HuH-7 (cell line): ENCODE measurements at regions not wholly inside any gene's neighbourhood (a gene's known extent, or its start where the extent isn't known, plus 50 kb on each side); places are given as distances from the start of the nearest gene placed in this dataset.

Experiments used
- DNase-seq: peaks from one replicate; pipeline ENCODE4 v3.0.0; 2011; ENCODE audit warnings: low spot score

DNA sequence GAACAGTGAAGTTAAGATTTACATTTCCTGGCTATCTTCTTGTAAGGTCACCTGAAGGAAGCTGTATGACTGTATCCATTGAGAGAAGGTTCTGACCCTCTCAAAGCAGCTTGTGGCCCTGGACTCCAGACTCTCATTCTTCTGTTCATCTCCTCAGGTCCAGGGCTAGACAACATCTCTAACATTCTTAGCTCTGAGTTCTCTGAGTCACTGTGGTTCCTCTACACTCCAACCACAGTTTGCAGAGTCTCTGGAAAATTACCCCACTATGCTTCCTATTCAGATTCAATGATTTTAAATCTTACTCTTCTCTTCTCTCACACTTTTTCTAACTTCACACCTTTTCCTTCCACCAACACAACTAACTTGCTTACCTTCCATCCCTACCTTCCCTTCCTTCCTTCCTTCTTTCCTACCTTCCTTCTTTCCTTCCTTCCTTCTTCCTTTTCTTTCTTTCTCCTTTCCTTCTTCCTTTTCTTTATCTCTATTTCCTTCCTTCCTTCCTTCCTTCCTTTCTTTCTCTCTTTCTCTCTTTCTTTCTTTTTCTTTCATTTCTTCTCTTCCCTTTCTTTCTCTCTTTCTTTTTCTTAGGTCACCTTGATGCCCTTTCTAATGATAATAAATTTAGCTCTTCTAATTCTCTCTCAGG, 824.3 kb upstream of the ZEB2 start:
- DNase-seq, result no peak

DNA sequence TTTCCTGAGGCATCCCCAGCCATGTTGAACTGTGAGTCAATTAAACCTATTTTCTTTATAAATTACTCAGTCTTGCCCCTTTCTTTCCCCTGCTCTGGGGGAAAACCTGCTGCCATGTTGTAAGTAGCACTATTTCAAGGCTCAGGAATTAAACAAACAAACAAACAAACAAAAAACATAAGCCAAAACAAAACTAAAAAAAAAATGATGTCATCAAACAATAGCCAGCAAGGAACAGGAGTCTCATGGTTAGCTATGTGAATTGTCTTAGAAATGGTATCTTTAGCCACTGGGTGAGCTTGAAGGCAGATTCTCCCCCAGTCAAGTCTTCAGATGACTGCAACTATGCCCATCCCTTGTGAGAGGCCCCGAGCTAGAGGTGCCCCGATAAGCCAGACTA, 823.4 kb upstream of the ZEB2 start:
- DNase-seq, result no peak

DNA sequence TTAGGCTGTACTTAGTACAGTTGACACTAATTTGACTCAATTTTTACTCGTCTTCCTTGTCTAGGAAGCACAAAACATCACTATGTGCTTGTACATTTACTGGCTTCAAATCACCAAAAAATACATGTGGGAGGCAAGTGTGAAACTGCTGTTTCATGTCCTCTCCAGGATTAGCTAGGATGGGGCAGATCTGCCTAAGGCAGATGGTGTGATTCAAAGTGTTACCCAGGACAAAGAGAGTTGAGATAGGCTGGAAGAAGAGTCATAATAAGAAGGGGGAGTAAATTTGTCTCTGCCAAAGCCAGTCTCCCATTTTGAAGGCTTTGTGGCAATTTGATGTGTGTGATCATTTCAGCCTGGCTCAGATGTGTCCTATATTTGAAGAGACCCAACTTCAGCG, 821.6 kb upstream of the ZEB2 start:
- no peak for DNase-seq

DNA sequence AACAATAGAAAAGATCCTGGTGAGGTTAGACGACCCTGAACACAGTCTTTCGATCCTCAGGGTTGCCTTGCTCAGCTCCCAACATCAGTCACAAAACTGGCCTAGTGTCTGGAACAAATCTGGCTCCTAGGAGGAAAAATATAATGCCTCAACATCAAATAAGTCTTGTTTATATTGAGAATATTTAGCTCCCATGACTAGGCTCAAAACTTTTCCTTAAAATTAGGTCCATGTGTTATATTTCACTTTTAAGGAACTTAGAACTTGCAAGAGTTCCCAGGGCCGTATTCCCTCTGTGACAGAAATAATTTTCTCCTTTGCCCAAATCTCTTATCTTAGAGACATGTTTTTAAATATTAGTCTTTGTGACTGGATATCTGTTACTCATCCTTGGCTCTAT, 819.7 kb upstream of the ZEB2 start:
- DNase-seq, result no peak

DNA sequence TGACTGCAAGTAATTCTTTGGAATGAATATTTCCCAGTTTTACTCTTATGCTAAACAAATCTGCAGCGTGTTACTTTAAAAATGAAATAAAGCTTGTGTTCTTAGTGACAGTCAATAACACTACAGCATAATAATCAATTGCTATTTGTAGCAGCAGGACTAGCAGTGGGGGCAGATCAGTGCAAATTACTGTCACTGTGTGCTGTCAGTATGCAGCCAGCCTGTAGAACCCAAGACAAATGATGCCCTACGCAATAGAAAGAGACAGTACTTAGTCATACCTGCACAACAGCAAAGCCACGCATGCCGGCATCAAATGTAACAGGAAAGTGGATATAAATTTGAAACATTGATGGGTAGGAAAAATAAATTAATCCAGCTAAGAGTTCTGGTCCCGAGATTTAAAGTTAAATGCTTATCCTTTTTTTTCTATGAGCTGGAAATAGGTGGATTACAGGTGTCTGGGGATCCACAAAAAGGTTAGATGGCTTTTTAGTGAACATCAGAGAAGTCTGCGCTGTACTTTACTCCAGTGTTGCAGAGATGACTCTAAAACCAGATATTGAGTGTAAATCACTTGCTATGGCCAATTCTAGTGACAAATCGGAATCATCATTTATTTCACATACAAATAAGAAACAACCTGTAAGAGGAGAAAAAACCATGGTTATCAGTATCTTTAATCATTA, 812.4 kb upstream of the ZEB2 start:
- no peak for DNase-seq

DNA sequence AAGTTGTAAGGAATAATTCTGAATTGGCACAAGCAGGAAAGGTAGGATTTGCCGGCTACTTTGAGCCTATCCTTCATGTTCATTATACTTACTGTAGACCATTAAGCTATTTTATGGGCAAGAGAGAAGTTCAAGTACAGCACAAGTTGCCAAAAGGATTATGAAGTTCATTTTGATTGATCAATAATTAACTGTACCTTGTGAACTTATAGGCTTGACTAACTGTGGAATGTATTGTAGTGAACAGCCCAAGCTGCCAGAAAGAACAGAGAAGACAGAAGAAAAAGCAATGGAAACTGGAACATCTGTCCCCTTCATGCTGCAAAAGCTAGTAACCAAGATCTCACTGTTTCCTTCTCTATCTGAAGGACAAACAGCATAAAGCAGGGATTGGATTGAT, 810.1 kb upstream of the ZEB2 start:
- DNase-seq, result no peak

DNA sequence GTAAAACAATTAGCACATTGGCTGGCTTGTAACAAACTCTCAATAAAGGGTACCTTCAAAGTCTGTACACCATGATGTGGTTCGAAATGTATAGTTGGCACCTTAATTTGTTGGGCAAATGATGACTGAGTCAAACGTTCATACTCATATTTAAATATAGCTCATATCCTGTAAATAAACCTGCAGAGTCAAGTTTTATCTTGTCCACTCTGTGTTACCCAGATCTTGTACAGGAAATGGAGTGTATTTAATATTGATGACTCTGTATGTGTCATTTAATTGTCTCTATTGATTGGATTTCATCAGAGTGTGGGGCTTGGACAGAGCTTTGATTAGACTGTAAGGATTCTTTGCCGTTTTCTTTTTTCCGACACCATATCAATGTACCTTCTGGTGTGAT, 805.6 kb upstream of the ZEB2 start:
- DNase-seq, result no peak

DNA sequence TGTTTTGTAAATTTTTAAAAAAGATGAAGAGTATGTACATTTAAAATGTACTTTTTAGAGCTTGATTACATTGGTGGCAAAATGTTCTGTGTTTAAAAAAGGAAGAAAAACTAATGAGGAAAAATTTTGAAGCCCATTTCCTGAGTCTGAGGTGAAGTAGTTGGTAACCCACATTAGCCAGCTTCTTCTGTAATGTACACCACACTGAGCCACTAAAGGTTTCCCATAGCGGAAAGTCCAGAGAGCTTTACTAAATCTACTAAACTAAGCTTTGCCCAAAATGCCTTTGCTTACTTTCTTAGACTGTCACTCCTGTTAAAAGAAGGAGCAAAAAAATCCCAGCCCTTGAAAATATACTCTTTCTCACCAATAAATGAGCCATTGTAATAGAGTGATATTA, 804.8 kb upstream of the ZEB2 start:
- DNase-seq, result no peak

DNA sequence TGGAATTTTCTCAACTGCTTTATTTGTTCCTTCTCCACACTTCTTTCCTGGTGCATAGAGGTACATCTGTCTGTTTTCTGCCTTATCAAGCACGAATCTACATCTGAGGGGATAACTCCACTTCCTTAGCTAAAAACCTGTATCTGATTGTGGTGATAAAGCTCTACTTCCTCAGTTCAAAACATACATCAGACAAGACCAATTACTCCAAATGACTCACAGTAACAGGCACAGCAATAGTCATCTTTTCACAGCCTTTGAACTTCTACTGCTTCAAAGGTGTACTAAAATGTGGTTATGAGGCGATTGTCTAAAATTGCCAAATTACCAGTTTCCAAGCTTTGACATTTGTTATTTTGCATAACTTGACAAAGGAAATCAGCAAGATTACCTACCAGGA, 803.6 kb upstream of the ZEB2 start:
- no peak for DNase-seq

DNA sequence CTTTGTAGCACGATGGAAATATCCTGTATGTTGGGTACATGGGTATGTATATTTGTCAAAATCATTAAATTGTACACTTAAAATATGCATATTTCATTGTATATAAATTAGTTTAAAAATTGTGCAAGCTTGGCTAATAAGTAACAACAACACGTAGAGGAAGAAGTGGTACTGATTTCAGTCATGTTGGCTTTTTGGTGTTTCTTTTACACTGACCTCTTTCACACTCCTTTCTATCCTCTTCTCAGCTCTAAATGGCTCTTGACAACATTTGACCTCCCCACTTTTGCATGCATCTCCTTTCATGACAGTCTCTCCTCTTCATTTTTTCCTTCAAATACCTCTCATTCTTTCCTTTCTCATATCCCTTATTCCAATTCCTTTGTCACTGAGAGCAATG, 801.4 kb upstream of the ZEB2 start:
- no peak for DNase-seq

DNA sequence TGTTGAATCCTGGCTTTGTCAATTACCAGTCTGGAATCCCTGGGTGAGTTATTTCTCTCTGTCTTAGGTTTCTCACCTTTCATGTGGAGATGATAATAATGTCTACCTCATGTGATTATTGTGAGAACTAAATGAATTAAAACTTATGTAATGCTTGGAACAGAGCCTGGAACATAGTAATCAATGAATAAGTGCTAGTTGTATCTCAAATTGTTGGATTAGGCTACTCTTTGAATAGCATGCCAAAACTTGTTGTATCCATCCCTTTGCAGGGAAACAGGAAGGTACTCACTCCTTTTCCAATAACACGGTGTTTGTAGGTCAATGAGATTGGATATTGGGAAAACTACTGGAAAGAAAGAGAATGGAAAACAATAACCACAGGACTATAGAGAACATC, 796.6 kb upstream of the ZEB2 start:
- no peak for DNase-seq

DNA sequence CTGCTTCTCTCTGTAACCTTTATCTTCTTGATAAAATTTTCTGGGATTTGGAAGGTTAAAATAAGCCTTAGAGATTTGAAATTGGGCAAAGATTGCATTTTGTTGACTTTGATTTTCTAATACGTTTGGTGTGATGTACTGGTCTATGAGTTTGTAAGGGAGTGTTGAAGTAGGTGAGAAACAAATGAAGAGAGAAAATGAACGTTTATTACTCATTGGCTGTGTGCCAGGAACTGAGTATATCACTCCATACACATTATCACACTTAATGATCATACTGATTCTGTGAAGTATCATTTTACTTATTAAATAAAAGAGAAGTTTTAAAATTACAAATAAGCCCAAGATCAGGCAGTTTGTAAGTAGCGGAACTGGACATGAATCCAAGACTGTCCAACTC, 795.1 kb upstream of the ZEB2 start:
- DNase-seq, result no peak

DNA sequence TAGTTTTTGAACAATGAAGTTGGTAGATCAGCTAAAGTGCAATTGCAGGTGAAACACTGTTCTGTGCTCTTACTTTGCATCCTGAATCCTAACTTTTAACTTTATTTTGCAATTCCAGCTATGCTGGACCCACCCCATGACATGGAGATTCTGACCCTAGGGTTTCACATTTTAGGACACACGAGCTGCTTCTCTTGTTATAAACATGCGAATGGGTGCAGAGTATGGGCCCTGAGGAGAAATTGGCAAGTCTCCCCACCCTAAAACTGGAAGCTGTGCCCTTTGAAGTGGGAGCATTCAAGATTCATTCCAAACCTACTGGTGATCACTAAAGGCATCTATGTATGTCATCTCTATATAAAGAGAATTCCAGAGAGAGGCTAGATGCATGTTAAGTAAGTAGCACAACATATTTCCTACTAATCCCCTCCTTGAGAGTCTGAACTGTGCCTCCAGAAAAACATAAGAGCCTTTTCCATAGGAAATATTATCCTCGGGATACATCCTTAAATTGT, 794.3 kb upstream of the ZEB2 start:
- no peak for DNase-seq

DNA sequence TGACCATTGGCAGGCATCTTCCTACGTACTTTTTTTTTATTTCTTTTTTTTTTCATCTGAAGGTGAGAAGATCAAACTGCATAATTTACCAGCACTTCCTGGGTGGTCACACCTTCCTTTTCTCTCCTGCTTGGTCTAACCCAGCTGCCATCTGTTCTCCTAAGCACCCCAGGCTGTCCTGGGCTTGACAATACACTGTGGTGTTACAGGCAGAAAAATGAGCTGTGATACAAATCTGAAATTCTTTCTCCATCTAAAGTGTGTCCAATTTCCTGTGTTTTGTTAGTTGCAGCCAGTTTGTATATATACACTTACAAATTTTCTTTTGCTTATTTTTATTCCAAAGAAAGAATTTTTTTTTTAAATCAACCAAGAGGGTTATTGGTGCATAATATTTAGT, 786.0 kb upstream of the ZEB2 start:
- no peak for DNase-seq

DNA sequence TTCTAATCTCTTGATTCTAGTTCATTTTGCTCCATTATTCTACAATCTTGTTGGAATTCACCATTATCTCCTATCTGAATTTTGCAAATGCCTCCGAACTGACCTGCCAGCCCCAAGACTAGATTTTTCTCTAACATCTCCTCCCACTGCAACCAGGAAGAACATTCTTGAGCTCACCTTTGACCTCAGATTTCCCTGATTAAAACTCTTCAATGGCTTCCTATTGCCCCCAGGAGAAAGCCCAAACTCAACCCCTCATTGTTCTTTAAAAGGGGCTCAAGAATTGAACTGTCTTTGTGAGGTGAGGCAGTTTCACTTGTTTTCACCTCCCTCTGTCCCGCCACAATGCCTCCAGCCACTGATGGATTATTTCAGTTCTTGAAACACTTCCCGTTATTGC, 784.6 kb upstream of the ZEB2 start:
- no peak for DNase-seq

DNA sequence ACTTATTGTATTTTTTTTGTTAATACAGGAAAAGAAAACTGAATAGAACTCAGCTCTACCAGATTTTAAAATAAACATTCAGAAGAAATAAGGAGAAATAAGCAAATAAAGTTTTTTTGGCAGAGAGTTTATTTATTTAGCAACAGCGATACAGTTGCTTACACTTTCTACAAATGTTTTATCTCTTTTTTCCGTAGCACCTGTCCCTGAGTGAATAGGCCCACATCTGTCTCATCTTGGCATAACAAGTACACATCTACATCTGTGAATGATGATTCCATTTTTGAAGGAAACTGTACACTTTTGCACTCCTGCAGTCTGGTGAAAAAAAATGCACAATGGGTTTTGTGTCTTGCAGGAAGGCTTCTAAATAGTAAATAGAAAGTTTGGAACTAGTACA, 783.6 kb upstream of the ZEB2 start:
- no peak for DNase-seq

DNA sequence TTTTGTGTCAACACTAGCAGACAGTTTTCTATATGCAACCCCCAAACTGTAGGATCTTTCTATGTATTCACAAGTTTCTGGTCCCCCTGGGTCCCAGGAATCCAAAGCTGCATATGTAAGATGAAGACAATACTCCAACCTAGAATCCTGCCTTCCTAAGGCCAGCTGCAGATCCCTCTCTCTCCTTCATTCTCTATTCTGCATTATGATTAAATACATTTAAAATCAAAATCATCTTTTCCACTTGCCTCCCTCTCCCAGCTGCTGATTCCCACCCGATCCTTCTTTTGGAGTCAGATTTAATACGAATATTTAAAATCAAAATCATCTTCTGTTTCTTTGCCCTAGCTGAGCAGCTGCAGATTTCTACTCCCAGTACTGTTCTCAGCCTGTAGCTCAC, 783.0 kb upstream of the ZEB2 start:
- DNase-seq, result no peak

DNA sequence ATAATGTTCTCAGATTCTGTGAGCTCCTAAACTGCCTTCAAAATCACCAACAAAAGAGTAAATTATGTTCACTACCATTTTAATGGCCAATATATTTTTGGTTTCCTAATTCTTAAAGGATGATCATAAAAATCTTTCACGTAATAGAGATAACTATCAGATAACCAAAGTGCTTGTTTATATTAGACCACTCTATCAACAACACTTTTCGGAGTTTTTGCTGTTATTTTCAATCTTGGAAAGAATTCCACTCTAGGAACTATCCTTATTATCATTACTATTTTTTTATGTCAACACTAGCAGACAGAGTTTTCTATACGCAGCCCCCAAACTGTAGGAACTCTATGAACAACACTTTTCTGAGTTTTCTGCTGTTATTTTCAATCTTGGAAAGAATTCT, 782.5 kb upstream of the ZEB2 start:
- DNase-seq, result no peak

DNA sequence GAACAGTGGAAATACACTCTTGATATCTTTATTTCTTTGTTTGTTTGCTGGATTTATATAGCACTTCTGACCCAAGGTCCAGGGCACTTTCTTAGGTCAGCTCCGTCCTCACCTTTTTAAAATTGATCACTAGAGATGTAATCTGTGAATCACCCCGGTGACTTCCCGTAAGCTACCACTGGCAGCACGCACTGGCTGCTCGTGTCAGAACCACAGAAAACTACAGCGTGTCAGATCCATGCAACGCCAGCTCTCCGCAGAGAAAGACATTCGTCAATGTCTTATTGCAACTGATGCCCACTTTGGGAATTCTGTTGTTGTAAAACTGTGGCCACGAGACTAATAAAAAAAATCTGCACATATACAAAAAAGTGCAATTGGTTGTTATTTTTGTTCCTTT, 779.4 kb upstream of the ZEB2 start:
- no peak for DNase-seq

DNA sequence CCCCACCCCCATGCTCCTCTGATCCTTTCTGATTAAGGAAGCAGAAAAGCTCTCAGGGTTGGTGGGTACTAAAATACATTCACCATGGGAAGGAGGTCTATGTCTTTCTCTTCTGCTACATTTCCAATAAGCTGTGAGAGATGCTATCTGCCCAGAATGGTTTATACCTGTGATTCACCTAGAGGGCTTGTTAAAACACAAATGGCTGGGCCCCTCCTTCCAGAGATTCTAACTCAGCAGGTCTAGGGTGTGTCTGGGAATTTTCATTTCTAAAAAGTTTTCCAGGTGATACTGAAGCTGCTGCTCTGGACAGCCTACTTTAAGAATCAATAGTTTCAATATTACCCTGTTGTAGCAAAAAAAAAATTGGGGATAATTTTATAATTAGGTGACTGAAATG, 772.2 kb upstream of the ZEB2 start:
- no peak for DNase-seq

DNA sequence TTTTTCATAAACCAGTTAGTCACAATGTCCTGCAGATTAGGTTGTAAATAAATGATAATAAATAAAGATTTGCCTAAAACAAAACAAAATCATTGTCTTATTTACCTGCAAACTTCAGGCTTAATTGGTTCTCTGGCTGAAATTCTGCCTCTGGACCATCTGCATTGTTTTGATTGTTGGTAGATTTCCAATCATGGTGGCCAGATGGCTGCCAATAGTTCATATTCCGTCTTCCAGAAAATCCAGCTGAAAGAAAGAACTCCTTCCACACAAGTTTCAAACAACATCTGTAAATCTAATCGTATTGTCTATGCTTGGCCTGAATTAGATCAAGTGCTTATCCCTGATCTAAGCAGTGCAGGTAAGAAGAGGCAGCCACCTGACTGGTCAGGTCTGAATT, 771.1 kb upstream of the ZEB2 start:
- no peak for DNase-seq

DNA sequence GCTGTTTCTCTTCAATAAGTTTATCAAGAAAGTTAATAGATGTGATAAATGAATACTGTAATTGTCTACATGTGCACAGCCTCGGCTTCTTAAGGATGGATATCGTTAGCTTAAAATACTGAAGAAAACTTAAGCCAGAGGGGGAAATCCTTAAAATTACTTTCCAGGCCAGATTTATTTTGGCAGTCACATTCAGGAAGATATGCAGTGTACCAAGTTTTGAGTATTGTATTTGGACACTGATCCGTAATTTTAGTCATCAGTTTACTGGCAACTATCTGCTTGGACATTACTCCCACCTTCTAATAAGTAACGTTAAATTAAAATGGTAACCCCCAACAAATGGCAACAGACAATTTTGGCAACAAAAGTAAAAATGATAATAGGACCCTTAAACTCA, 770.0 kb upstream of the ZEB2 start:
- no peak for DNase-seq

DNA sequence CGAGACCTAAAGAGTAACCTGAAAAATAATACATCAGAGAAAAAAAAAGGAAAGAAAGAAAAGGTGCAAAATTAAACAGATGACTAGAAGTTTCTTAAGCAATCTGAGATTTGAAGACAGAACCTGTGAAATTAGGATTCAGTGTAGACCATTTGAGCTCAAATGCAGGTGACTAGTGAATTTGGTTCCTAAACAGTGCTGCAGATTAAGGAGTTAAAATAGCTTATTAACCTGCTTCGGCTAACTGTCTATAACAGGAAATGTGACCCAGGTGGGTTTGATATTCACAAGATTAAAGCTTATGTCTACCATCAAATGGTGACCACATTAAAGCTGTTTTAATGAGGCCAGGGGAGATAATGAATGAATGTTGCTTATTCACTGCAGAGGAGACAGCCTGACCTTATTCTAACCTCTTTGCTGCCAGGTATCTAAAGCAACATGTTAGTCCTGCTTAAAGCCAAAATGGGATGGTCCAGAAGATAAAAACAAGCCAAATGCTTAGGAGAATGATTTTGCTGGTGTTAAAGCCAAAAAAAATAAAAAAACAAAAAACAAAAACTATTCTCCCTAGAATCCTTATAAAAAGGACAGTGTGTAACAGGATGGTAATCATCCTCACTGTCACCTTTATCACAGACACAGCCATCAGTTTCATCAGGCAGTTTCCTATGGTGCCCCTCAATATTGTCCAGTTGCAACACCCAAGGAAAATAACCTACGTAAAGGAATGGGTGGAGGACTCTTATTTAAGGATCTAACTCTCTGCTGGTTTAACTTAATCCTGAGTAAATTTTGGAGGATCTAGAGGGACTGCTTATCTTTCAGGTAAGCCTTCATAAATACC, 769.0 kb upstream of the ZEB2 start:
- DNase-seq, result no peak
